ENCODE measurements at regions not wholly inside any gene's neighbourhood (a gene's known extent, or its start where the extent isn't known, plus 50 kb on each side); places are given as distances from the start of the nearest gene placed in this dataset.

GRCh38 chr11:129298988-129299387, 76.7 kb upstream of the BARX2 start:
- Histone ChIP-seq H3K4me3 (no peak overlapping the region), H3K9me3 (no peaks in the 10 kb centered on the region), H3K36me3 (no peaks in the 10 kb centered on the region), H3K27ac (no peak overlapping the region), H3K27me3 (no peaks in the 10 kb centered on the region), H3K4me1 (ENCODE audit: insufficient read depth) (no peaks in the 10 kb centered on the region)
- no peak for DNase-seq
- WGBS, 3 donors = 74 to 96% (median 81%) methylated on average over 2 of the region's 2 CpGs
- TF ChIP-seq CTCF (IDR thresholded peaks at IDR 0.05) (no peak), POLR2A (IDR thresholded peaks at IDR 0.05) (no peak), EP300 (IDR thresholded peaks at IDR 0.05) (no peak)
- intact Hi-C loops (cut with DNase I) = no loop called here

GRCh38 chr11:129295746-129296145, 79.9 kb upstream of the BARX2 start:
- Histone ChIP-seq H3K9me3 (no peaks in the 10 kb centered on the region), H3K36me3 (no peaks in the 10 kb centered on the region), H3K4me1 (ENCODE audit: insufficient read depth) (no peaks in the 10 kb centered on the region), H3K4me3 (no peak overlapping the region), H3K27me3 (no peaks in the 10 kb centered on the region), H3K27ac (no peak overlapping the region)
- WGBS, 3 donors = 66 to 76% (median 70%) methylated on average over 5 of the region's 5 CpGs
- no peak for DNase-seq
- TF ChIP-seq EP300 (IDR thresholded peaks at IDR 0.05) = no peak
- TF ChIP-seq CTCF (IDR thresholded peaks at IDR 0.05) = no peak
- no peak for TF ChIP-seq POLR2A (IDR thresholded peaks at IDR 0.05)
- intact Hi-C loops (cut with DNase I) = no loop called here

GRCh38 chr11:129292771-129293170, 82.9 kb upstream of the BARX2 start:
- no peak for TF ChIP-seq POLR2A (IDR thresholded peaks at IDR 0.05)
- TF ChIP-seq EP300 (IDR thresholded peaks at IDR 0.05) = no peak
- TF ChIP-seq CTCF (IDR thresholded peaks at IDR 0.05) = no peak
- no peak for DNase-seq
- H3K27me3 ChIP-seq = no peaks in the 10 kb centered on the region
- no peaks in the 10 kb centered on the region for H3K36me3 ChIP-seq
- 42 to 78% (median 72%) methylated on average over 2 of the region's 2 CpGs for WGBS, 3 donors
- no peaks in the 10 kb centered on the region for H3K4me1 ChIP-seq (ENCODE audit: insufficient read depth)
- no peak overlapping the region for H3K27ac ChIP-seq
- no peak overlapping the region for H3K4me3 ChIP-seq
- intact Hi-C loops (cut with DNase I) = no loop called here
- no peaks in the 10 kb centered on the region for H3K9me3 ChIP-seq

GRCh38 chr11:129292092-129292491, 83.6 kb upstream of the BARX2 start:
- TF ChIP-seq EP300 (IDR thresholded peaks at IDR 0.05) = no peak
- intact Hi-C loops (cut with DNase I) = no loop called here

GRCh38 chr11:129291546-129291945, 84.1 kb upstream of the BARX2 start:
- intact Hi-C loops (cut with DNase I) = no loop called here
- Histone ChIP-seq H3K4me1 (ENCODE audit: insufficient read depth) (no peaks in the 10 kb centered on the region), H3K4me3 (no peak overlapping the region), H3K27me3 (no peaks in the 10 kb centered on the region), H3K27ac (no peak overlapping the region), H3K9me3 (no peaks in the 10 kb centered on the region), H3K36me3 (no peaks in the 10 kb centered on the region)
- no peak for DNase-seq
- WGBS, 3 donors = 84 to 86% (median 84%) methylated on average over 5 of the region's 5 CpGs
- TF ChIP-seq CTCF (IDR thresholded peaks at IDR 0.05) = no peak
- no peak for TF ChIP-seq EP300 (IDR thresholded peaks at IDR 0.05)
- TF ChIP-seq POLR2A (IDR thresholded peaks at IDR 0.05) = no peak

More at GRCh38 chr11:129292092-129292491, 83.6 kb upstream of the BARX2 start:
- H3K9me3 ChIP-seq = no peaks in the 10 kb centered on the region
- no peaks in the 10 kb centered on the region for H3K36me3 ChIP-seq
- no peaks in the 10 kb centered on the region for H3K4me1 ChIP-seq (ENCODE audit: insufficient read depth)
- H3K27me3 ChIP-seq = no peaks in the 10 kb centered on the region
- WGBS, 3 donors = 88 to 95% (median 94%) methylated on average over 2 of the region's 2 CpGs
- no peak overlapping the region for H3K27ac ChIP-seq
- no peak for DNase-seq
- no peak overlapping the region for H3K4me3 ChIP-seq

Measured in ovary (tissue), 7 donors.